Stimulated activated naive CD4-positive, alpha-beta T cell (primary cell): ENCODE measurements at regions not wholly inside any gene's neighbourhood (a gene's known extent, or its start where the extent isn't known, plus 50 kb on each side); places are given as distances from the start of the nearest gene placed in this dataset.
"Not testable (repeated sequence)": the region's sequence is repeated elsewhere in the genome, so short reads cannot be mapped to it uniquely, and the experiment has no call there.

Experiments
- DNase-seq, 6 experiments: peaks; one replicate each; lab custom pipeline; 2025; lab: John Stamatoyannopoulos, UW

- no peak for DNase-seq
These were observed 298.3 kb downstream of the ARL4A start for GRCh38 chr7:12985752-12986151.

GRCh38 chr7:12987238-12987637, 299.8 kb downstream of the ARL4A start:
- DNase-seq = no peak

- DNase-seq = no peak
These were observed 303.0 kb downstream of the ARL4A start for GRCh38 chr7:12990440-12990839.

- DNase-seq = no peak
These were observed 305.6 kb downstream of the ARL4A start for GRCh38 chr7:12993025-12993424.

- no peak for DNase-seq
These were observed 308.6 kb downstream of the ARL4A start for GRCh38 chr7:12995912-12996469.

GRCh38 chr7:13007331-13007730, 319.9 kb downstream of the ARL4A start:
- DNase-seq = no peak

- DNase-seq = no peak
These were observed 322.1 kb downstream of the ARL4A start for GRCh38 chr7:13009517-13009916.

- DNase-seq = no peak
These were observed 326.6 kb downstream of the ARL4A start for GRCh38 chr7:13014011-13014410.

- no peak for DNase-seq
These were observed 328.7 kb downstream of the ARL4A start for GRCh38 chr7:13016036-13016581.

GRCh38 chr7:13016592-13017332, 329.3 kb downstream of the ARL4A start:
- no peak for DNase-seq

- DNase-seq = no peak
These were observed 330.0 kb downstream of the ARL4A start for GRCh38 chr7:13017333-13017857.

- no peak for DNase-seq
These were observed 330.4 kb downstream of the ARL4A start for GRCh38 chr7:13017881-13018280.

GRCh38 chr7:13021566-13022300, 334.3 kb downstream of the ARL4A start:
- no peak for DNase-seq

- DNase-seq = no peak
These were observed 336.8 kb downstream of the ARL4A start for GRCh38 chr7:13024121-13024674.

GRCh38 chr7:13025043-13025442, 337.6 kb downstream of the ARL4A start:
- DNase-seq = not testable (repeated sequence)

- DNase-seq = no peak
These were observed 339.9 kb downstream of the ARL4A start for GRCh38 chr7:13027321-13027720.

GRCh38 chr7:13028036-13028824, 340.8 kb downstream of the ARL4A start:
- no peak for DNase-seq

GRCh38 chr7:13028825-13029099, 341.3 kb downstream of the ARL4A start:
- no peak for DNase-seq

- no peak for DNase-seq
These were observed 344.0 kb downstream of the ARL4A start for GRCh38 chr7:13031468-13031867.

GRCh38 chr7:13032084-13032483, 344.7 kb downstream of the ARL4A start:
- no peak for DNase-seq

- no peak for DNase-seq
These were observed 345.1 kb downstream of the ARL4A start for GRCh38 chr7:13032576-13032975.

- no peak for DNase-seq
These were observed 347.3 kb downstream of the ARL4A start for GRCh38 chr7:13034693-13035092.
